Omental fat pad (tissue), 3 donors: ENCODE measurements at regions not wholly inside any gene's neighbourhood (a gene's known extent, or its start where the extent isn't known, plus 50 kb on each side); places are given as distances from the start of the nearest gene placed in this dataset.

Experiments
- ATAC-seq: fragments of 150-250 bp; one replicate; pipeline ENCODE4 v1.9.1; 2016; ENCODE audit warnings: mild to moderate bottlenecking, moderate library complexity; ENCODE audit not compliant: low FRiP score
- DNase-seq: peaks from one replicate; pipeline ENCODE4 v3.0.0-alpha.2; 2019; ENCODE audit warnings: low spot score
- TF ChIP-seq, protein P1 (sequence below), 3 donors: fragments of 450-650 bp; IDR thresholded peaks; one replicate each; pipeline ENCODE4 v1.5.1; 2016 to 2017; ENCODE audit warnings: antibody characterized with exemption in 3 of 3, mild to moderate bottlenecking in 3 of 3, moderate library complexity in 2 of 3

DNA sequence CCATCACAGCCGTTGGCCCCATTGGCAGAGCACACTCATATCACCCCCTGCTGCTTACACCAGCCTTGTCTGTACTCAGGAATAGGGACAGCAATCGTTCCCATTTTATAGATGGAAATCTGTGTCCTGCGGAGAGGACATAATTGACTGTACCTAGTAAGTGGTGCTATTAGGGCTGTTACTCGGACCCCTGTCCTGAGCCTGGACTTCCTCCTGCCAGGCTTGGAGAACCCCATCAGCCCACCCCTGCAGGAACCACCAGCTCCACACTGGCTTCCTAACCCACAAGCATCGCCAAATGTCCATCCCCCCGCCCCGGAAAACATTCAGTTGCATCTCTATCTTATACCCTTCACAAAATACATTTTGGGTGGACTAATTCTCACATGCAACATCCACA, 139.8 kb upstream of the RET start:
- ATAC-seq (no peak), DNase-seq (no peak)
- TF ChIP-seq, protein P1, sequence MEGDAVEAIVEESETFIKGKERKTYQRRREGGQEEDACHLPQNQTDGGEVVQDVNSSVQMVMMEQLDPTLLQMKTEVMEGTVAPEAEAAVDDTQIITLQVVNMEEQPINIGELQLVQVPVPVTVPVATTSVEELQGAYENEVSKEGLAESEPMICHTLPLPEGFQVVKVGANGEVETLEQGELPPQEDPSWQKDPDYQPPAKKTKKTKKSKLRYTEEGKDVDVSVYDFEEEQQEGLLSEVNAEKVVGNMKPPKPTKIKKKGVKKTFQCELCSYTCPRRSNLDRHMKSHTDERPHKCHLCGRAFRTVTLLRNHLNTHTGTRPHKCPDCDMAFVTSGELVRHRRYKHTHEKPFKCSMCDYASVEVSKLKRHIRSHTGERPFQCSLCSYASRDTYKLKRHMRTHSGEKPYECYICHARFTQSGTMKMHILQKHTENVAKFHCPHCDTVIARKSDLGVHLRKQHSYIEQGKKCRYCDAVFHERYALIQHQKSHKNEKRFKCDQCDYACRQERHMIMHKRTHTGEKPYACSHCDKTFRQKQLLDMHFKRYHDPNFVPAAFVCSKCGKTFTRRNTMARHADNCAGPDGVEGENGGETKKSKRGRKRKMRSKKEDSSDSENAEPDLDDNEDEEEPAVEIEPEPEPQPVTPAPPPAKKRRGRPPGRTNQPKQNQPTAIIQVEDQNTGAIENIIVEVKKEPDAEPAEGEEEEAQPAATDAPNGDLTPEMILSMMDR (IDR thresholded peaks at IDR 0.05), result no peak

DNA sequence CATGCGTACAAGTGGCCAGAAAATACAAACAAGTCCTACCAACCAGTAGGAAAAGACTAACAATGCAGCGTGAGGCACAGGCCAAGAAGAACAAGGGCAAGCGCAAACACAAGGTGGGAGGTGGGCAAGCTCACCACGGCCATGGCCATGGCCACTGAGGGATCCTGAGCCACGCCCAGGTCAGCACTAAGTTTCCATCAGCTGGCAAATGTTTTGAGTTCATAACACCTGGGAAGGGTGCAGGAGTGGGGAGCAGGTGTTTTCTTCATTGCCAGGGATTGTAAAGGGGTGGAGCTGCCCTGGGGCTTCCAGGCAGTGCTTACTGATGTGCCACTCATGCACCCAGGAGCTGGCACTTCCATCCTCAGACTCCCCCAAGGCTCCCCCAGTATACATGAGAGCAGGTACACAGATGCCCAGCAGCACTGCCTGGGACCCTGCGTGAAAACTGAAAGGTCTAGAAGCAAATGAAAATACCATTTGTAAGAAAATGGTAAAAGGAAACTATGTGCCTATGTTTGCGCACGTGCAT, 139.2 kb upstream of the RET start:
- DNase-seq (no peak), ATAC-seq (no peak)
- TF ChIP-seq, protein P1 (IDR thresholded peaks at IDR 0.05), result no peak

DNA sequence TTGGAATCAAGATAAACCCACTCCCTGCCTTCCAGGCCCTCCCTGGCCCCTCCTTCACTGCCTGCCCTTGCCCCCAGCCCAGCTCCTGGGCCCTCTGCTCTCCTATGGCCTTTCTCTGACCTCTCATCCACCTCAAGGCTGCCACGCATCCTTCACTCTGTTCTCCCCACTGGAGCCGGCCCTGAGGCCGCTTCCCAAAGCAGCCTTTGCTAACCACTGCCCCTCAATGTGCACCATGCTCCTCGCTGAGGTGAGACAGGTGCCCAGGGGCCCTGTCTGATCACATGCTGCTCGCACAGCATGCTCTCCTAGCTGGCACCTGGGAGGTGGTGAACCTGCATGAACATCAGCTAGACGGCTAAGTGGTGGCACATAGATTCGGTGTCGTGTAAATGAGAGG, 138.5 kb upstream of the RET start:
- DNase-seq (no peak), ATAC-seq (no peak)
- TF ChIP-seq, protein P1 (IDR thresholded peaks at IDR 0.05), result no peak

DNA sequence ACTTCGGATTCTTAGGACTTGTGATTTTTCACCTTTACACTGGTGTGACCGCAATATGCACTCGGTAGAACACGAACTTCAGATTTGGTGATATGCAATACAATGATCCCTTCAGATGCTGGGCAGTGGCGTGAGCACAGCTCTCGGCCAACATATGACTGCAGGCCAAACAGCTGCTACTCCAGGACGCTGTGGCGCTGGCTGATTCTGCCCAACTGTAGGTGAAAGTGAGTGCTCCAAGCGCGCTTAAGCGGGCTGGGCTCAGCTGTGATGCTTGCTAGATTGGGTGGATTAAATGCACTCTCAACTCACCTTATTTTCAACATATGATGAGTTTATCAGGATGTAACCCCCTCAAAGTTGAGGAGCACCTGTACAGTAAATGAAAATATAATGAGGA, 137.6 kb upstream of the RET start:
- TF ChIP-seq, protein P1 (IDR thresholded peaks at IDR 0.05), result no peak
- DNase-seq (no peak), ATAC-seq (no peak)

DNA sequence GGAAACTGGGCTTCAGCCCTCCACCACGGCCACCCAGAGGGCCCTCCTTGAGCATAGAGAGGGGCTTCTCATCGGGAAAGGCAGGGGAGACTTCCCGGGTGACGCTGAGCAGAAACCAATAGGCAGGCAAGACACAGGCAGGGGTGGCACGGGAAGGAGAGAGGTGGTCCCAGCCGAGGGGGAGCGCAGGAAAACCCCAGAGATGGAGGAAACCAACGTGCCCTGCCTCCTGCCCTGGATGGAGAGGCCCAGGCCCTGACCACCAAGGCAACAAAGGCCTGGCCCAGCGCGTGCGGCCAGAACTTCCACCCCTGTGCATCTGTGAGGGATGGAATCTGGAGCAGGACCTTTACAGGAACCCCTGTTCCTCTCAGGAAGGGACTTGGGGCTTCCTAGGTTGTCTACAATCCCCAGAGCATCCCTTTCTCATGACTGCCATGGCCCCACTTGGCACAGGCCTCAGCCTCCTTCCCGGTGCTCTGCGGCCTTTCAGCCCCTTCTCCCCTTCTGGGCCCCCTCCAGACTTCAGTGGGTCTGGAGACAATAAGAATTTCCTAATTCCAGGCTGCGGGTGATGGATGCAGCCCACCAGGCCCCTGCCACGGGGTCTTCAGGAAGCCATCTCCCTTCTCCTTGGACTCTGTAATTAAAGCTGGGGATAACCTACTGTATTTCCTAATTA, 137.0 kb upstream of the RET start:
- TF ChIP-seq, protein P1 (IDR thresholded peaks at IDR 0.05), result no peak
- no peak for ATAC-seq
- no peak for DNase-seq

DNA sequence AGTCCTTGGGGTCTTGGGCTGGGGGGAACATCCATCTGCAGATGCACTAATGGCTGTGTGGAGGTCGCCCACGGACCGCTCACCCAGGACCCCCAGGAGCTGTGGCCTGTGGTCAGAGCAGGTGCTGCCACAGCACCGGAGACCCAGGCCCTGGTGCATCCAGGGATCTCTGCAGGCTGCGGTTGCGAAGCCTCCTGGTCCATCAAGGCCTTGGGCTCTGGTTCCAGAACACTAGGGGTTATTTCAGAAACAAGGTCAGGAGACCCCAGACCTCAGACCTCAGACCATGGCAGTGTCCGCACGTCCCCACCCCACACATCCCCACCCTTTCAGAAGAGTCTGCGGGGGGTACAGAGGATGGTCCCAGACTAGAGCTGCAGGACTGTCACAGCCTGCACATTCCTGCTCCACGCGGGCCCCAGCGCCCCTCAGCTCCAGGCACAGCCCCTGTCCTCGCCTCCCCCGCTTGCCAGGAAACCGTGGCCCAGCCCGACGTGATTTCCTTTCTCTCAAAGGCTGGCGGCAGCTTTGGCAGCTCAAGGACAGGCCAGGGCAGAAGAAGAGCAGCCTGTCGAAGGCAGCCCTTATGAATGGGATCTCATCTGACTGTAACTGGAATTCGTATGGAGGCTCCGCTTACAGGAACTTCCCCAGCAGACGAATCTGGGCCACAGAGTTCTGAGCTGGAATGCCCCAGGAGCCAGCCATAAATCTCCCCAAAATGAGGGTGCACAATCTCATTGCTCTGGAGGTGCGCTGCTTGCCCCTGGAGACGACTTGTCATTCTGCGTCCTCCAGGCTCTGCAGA, 136.2 kb upstream of the RET start:
- TF ChIP-seq, protein P1 (IDR thresholded peaks at IDR 0.05), result no peak
- DNase-seq (no peak), ATAC-seq (no peak)
